NB4 (cell line): ENCODE measurements at regions not wholly inside any gene's neighbourhood (a gene's known extent, or its start where the extent isn't known, plus 50 kb on each side); places are given as distances from the start of the nearest gene placed in this dataset.

ENCODE experiments used
- POLR2A ChIP-seq: IDR thresholded peaks from 2 replicates; pipeline ENCODE4 v1.6.1; 2011; ENCODE audit warnings: mild to moderate bottlenecking; ENCODE audit not compliant: insufficient read length; ENCODE audit errors: extremely low read depth
- TF ChIP-seq, protein P1 (sequence below): IDR thresholded peaks from one replicate; pipeline ENCODE4 v1.5.1; 2012; ENCODE audit warnings: low read depth, low read length

DNA sequence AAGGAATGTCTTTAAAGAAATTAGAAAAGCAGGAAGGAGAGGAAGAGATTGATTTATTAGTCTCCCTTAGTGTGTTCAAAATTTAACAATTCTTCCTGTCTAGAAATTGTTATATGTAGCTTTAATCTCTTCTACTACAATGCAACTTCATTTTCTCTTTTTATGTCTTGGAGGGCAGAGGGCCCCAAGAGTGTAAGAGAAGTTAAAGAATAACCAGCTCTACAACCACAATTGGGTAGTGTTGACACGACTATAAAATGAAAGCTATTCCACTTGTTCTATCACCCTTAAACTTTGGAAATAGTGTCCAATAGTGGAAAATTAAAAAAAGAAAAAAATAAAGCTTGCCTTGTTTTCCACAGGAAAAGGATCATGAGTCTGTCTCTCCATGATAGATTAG lies 82.6 kb upstream of the DPYD start:
- TF ChIP-seq, protein P1, sequence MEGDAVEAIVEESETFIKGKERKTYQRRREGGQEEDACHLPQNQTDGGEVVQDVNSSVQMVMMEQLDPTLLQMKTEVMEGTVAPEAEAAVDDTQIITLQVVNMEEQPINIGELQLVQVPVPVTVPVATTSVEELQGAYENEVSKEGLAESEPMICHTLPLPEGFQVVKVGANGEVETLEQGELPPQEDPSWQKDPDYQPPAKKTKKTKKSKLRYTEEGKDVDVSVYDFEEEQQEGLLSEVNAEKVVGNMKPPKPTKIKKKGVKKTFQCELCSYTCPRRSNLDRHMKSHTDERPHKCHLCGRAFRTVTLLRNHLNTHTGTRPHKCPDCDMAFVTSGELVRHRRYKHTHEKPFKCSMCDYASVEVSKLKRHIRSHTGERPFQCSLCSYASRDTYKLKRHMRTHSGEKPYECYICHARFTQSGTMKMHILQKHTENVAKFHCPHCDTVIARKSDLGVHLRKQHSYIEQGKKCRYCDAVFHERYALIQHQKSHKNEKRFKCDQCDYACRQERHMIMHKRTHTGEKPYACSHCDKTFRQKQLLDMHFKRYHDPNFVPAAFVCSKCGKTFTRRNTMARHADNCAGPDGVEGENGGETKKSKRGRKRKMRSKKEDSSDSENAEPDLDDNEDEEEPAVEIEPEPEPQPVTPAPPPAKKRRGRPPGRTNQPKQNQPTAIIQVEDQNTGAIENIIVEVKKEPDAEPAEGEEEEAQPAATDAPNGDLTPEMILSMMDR = no peak
- no peak for TF ChIP-seq POLR2A
